ENCODE measurements at regions not wholly inside any gene's neighbourhood (a gene's known extent, or its start where the extent isn't known, plus 50 kb on each side); places are given as distances from the start of the nearest gene placed in this dataset.

DNA sequence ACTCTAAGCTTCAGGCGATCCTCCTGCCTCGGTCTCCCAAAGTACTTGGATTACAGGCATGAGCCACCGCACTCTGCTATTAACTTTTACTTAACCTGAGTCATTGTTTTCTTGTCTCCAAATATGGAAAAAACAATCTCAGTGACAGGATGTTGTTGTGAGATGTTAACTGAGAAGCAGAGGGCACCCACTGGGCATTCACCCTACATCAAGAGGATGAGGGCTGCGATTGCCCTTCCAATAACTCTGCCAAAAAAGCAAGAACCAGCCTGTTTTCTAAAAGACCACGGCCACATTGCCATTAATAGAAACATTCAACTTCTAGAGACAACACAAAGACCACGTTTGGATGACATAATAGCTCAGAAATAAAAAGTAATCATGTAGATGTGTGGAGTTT, 107.6 kb upstream of the SGK1 start:
- TF ChIP-seq, protein P1, sequence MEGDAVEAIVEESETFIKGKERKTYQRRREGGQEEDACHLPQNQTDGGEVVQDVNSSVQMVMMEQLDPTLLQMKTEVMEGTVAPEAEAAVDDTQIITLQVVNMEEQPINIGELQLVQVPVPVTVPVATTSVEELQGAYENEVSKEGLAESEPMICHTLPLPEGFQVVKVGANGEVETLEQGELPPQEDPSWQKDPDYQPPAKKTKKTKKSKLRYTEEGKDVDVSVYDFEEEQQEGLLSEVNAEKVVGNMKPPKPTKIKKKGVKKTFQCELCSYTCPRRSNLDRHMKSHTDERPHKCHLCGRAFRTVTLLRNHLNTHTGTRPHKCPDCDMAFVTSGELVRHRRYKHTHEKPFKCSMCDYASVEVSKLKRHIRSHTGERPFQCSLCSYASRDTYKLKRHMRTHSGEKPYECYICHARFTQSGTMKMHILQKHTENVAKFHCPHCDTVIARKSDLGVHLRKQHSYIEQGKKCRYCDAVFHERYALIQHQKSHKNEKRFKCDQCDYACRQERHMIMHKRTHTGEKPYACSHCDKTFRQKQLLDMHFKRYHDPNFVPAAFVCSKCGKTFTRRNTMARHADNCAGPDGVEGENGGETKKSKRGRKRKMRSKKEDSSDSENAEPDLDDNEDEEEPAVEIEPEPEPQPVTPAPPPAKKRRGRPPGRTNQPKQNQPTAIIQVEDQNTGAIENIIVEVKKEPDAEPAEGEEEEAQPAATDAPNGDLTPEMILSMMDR (IDR thresholded peaks at IDR 0.05; ENCODE audit: insufficient read depth, low read length): no peak
- TF ChIP-seq GABPA (IDR thresholded peaks at IDR 0.05; ENCODE audit: low read depth): no peak
- TF ChIP-seq, protein P2, sequence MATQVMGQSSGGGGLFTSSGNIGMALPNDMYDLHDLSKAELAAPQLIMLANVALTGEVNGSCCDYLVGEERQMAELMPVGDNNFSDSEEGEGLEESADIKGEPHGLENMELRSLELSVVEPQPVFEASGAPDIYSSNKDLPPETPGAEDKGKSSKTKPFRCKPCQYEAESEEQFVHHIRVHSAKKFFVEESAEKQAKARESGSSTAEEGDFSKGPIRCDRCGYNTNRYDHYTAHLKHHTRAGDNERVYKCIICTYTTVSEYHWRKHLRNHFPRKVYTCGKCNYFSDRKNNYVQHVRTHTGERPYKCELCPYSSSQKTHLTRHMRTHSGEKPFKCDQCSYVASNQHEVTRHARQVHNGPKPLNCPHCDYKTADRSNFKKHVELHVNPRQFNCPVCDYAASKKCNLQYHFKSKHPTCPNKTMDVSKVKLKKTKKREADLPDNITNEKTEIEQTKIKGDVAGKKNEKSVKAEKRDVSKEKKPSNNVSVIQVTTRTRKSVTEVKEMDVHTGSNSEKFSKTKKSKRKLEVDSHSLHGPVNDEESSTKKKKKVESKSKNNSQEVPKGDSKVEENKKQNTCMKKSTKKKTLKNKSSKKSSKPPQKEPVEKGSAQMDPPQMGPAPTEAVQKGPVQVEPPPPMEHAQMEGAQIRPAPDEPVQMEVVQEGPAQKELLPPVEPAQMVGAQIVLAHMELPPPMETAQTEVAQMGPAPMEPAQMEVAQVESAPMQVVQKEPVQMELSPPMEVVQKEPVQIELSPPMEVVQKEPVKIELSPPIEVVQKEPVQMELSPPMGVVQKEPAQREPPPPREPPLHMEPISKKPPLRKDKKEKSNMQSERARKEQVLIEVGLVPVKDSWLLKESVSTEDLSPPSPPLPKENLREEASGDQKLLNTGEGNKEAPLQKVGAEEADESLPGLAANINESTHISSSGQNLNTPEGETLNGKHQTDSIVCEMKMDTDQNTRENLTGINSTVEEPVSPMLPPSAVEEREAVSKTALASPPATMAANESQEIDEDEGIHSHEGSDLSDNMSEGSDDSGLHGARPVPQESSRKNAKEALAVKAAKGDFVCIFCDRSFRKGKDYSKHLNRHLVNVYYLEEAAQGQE (IDR thresholded peaks at IDR 0.05; ENCODE audit: insufficient replicate concordance, low read depth): no peak
- TF ChIP-seq POLR2AphosphoS5 (IDR thresholded peaks at IDR 0.05; ENCODE audit: low read depth): no peak
- TF ChIP-seq SPI1 (IDR thresholded peaks at IDR 0.05; ENCODE audit: borderline replicate concordance, low read depth): no peak

Data from HL-60 (cell line).